ENCODE measurements at regions not wholly inside any gene's neighbourhood (a gene's known extent, or its start where the extent isn't known, plus 50 kb on each side); places are given as distances from the start of the nearest gene placed in this dataset.

DNA sequence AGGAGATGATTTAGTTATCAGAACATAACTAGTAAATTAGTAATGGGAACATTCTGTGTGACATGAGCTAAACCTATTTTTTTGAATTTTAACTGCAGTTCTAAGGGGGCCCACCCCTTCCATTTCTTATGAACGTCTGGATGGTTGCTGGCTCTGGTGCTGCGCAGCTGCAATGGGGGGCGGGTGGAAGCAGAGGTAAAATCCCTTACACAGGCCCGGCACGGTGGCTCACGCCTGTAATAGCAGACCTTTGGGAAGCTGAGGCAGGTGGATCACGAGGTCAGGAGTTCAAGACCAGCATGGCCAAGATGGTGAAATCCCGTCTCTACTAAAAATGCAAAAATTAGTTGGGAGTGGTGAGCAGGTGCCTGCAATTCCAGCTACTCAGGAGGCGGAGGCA lies 151.5 kb downstream of the GALR1 start:
- TF ChIP-seq POLR2AphosphoS5 (IDR thresholded peaks at IDR 0.05; ENCODE audit: insufficient read depth in 1 of 2, low read depth in 1 of 2) (no peak), POLR2A (IDR thresholded peaks at IDR 0.05) (no peak)
- TF ChIP-seq, protein P1, sequence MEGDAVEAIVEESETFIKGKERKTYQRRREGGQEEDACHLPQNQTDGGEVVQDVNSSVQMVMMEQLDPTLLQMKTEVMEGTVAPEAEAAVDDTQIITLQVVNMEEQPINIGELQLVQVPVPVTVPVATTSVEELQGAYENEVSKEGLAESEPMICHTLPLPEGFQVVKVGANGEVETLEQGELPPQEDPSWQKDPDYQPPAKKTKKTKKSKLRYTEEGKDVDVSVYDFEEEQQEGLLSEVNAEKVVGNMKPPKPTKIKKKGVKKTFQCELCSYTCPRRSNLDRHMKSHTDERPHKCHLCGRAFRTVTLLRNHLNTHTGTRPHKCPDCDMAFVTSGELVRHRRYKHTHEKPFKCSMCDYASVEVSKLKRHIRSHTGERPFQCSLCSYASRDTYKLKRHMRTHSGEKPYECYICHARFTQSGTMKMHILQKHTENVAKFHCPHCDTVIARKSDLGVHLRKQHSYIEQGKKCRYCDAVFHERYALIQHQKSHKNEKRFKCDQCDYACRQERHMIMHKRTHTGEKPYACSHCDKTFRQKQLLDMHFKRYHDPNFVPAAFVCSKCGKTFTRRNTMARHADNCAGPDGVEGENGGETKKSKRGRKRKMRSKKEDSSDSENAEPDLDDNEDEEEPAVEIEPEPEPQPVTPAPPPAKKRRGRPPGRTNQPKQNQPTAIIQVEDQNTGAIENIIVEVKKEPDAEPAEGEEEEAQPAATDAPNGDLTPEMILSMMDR (IDR thresholded peaks at IDR 0.05) = no peak

All from vagina (tissue), 2 donors.